ENCODE measurements at regions not wholly inside any gene's neighbourhood (a gene's known extent, or its start where the extent isn't known, plus 50 kb on each side); places are given as distances from the start of the nearest gene placed in this dataset.

DNA sequence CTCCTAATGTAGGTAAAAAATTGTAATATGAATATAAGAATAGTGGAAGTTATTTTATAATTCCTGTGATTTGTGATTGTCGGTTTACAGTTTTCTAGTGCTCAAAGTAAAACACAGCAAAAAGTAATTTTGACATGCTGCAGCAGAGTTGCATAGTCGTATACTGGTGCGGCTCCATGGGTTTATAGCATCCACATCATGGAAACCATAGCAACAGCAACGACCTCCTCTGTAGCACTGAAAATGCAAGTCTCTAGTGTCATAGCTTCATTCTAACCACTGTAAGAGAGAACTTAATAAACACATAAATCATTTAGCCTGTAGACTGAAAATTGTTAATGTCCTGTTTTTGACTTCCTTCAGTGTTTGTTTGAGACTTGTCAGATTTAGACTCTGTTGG is 574.3 kb downstream of the KCNH5 start:
- Histone ChIP-seq H3K4me1 (ENCODE audit: insufficient read depth, low read length) (no peaks in the 10 kb centered on the region), H3K23ac (ENCODE audit: insufficient read length, low read depth, low read length) (no peak overlapping the region), H3K27ac (ENCODE audit: insufficient read length, low read depth, low read length) (no peak overlapping the region), H3K9ac (ENCODE audit: extremely low read depth, insufficient read length, low read length) (no peak overlapping the region), H3K23me2 (ENCODE audit: insufficient read length, low read depth, low read length, poor library complexity, severe bottlenecking) (no peaks in the 10 kb centered on the region), H3K79me2 (ENCODE audit: insufficient read depth, low read length) (no peaks in the 10 kb centered on the region), H3K14ac (ENCODE audit: insufficient read depth, low read length) (no peak overlapping the region), H2BK12ac (ENCODE audit: insufficient read length, low read depth, low read length) (no peak overlapping the region), H3K56ac (ENCODE audit: insufficient read length, low read depth, low read length) (no peak overlapping the region), H3T11ph (ENCODE audit: low read length) (no peak overlapping the region), H4K8ac (replicated peaks; ENCODE audit: insufficient read length, low read depth, low read length) (no peak overlapping the region), H3K79me1 (ENCODE audit: insufficient read depth, low read depth, low read length, poor library complexity, severe bottlenecking) (no peaks in the 10 kb centered on the region), H2BK20ac (ENCODE audit: low read depth, low read length, poor library complexity, severe bottlenecking) (no peak overlapping the region), H2AK5ac (ENCODE audit: insufficient read length, low read length) (no peak overlapping the region), H2AFZ (ENCODE audit: low read length) (no peak overlapping the region), H3K4ac (ENCODE audit: low read depth, low read length) (no peak overlapping the region), H3K18ac (ENCODE audit: insufficient read length, low read depth, low read length) (no peak overlapping the region), H2BK15ac (ENCODE audit: low read depth, low read length) (no peak overlapping the region), H3K27me3 (ENCODE audit: insufficient read depth, low read length) (no peaks in the 10 kb centered on the region), H2BK120ac (ENCODE audit: low read depth, low read length, poor library complexity, severe bottlenecking) (no peak overlapping the region), H4K91ac (ENCODE audit: insufficient read length, low read depth, low read length) (no peak overlapping the region), H3K4me2 (ENCODE audit: insufficient read depth, insufficient read length, low read length) (no peak overlapping the region), H4K5ac (ENCODE audit: insufficient read length, low read depth, low read length) (no peak overlapping the region), H3K9me3 (ENCODE audit: control insufficient read depth, low read depth, low read length) (no peaks in the 10 kb centered on the region), H4K20me1 (ENCODE audit: control insufficient read depth, insufficient read depth, insufficient read length) (no peaks in the 10 kb centered on the region), H2BK5ac (ENCODE audit: insufficient read length, low read length) (no peak overlapping the region)
- H3K9me3 Mint-ChIP-seq = no peaks in the 10 kb centered on the region
- no peak for DNase-seq
- WGBS (ENCODE audit: extremely low coverage, insufficient read length, low lambda C conversion rate) = no CpG with 5 or more reads among the region's 4 CpGs
- TF ChIP-seq CTCF (conservative IDR thresholded peaks at IDR 0.05) = no peak
- no peak overlapping the region for H3K27ac Mint-ChIP-seq
- no peaks in the 10 kb centered on the region; the same call in 1 of the 2 replicates for H3K27me3 Mint-ChIP-seq (ENCODE audit: low read depth)
- no peaks in the 10 kb centered on the region for H3K36me3 Mint-ChIP-seq (ENCODE audit: insufficient read depth in 1 of 3, low read depth in 3 of 3)
- H3K4me3 Mint-ChIP-seq = no peak overlapping the region
- no peaks in the 10 kb centered on the region for H3K4me1 Mint-ChIP-seq

All from H9 (cell line).